Activated naive CD4-positive, alpha-beta T cell treated with Interleukin-2 at 50 U/mL for 16 hours (primary cell): ENCODE measurements at regions not wholly inside any gene's neighbourhood (a gene's known extent, or its start where the extent isn't known, plus 50 kb on each side); places are given as distances from the start of the nearest gene placed in this dataset.
"Not testable (repeated sequence)": the region's sequence is repeated elsewhere in the genome, so short reads cannot be mapped to it uniquely, and the experiment has no call there.

ENCODE experiments used
- DNase-seq: peaks from one replicate; pipeline ENCODE4 v3.0.0-alpha.2; 2020

DNA sequence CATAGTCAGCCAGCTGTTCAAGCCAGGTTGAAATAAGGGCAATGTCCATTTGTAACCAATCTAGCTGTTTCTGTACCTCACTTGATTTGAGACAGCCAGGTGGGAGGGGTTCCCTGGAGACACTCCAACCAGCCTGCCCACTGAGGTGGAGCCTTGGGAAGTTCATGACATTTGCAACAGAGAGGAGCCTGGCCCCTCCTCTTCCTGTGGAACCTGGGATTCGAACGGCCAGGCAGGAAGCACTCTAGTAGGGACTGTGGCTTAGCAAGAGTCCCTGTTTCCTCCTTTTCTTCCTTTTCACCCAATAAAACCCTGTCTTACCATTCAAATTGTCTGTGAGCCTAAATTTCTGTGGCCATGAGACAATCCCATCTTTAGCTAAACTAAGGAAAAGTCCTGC, 312.3 kb upstream of the NMUR2 start:
- no peak for DNase-seq

DNA sequence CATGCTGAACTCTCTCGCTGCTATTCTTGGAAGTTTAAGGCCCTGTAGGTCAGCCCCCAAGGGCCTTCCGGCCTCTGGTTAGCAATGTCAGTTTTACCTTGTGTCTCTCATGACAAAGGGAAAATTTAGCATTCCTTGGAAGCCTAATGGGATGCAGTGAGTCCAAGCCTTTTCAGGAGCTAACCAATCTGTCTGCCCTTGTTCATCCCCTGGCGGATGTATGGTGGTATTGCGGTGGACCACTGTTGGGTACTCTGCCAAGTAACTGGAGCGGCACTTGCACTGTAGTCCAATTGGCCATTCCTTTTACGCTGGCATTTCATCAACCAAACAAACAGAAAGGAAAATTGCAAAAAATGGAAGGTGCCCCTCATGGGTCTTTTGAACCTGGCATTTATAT, 318.4 kb upstream of the NMUR2 start:
- DNase-seq = no peak

DNA sequence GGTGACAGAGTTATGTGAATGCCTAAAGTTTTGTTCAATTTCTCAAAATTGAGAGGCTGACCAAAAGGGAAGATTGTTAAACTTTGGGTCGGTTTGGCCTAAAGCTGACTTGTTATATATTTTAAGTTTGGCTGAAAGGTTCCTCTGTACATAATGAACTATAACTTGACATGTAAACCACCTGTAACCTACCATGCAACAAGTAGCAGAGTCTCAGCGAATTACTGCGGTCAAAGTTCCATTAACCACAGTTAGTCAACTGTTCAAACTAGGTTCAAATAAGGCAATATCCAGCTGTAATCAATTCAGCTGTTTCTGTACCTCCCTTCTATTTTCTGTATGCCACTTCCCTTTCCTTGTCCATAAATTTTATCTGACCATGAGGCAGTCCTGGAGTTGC, 325.1 kb upstream of the NMUR2 start:
- DNase-seq = no peak

DNA sequence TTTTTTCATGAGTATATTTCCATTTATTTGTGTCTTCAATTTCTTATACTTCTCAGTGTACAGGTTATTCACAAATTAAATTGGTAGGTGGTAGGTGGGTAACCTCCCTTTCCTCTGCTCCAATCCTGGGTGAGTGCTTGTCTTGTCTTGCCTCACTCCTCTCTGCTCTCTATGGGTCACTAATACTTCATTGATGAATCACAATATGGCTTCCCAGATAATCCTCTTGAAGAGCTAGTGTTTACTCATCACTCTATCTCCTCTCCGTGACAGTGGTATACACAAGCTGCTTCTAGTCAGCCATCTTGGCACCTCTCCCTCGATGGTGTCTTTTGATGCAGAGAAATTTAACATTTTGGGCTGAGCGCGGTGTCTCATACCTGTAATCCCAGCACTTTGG, 331.8 kb upstream of the NMUR2 start:
- no peak for DNase-seq

DNA sequence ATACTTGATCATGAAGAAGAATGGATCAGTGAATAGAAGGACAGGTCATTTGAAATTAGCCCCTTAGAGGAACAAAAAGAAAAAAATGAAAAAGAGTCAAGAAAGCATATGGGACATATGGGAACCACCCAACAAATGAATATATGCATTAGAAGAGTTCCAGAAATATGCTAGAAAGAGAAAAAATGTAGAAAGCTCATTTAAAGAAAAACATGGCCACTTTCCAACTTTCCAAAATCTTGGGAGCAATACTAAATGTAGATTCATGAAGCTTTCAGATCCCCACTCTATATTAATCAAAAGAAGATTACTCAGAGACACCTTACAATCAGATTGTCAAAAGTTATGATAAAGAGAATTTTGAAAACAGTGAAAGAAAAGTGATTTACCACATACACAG, 334.8 kb upstream of the NMUR2 start:
- DNase-seq = no peak

DNA sequence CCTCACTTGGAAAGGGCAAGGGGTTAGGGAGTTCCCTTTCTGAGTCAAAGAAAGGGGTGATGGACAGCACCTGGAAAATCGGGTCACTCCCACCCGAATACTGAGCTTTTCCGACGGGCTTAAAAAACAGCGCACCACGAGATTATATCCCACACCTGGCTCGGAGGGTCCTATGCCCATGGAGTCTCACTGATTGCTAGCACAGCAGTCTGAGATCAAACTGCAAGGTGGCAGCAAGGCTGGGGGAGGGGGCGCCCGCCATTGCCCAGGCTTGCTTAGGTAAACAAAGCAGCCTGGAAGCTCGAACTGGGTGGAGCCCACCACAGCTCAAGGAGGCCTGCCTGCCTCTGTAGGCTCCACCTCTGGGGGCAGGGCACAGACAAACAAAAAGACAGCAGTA, 336.0 kb upstream of the NMUR2 start:
- DNase-seq = not testable (repeated sequence)

GRCh38 chr5:152787709-152788217, 382.7 kb upstream of the NMUR2 start:
- DNase-seq = not testable (repeated sequence)

DNA sequence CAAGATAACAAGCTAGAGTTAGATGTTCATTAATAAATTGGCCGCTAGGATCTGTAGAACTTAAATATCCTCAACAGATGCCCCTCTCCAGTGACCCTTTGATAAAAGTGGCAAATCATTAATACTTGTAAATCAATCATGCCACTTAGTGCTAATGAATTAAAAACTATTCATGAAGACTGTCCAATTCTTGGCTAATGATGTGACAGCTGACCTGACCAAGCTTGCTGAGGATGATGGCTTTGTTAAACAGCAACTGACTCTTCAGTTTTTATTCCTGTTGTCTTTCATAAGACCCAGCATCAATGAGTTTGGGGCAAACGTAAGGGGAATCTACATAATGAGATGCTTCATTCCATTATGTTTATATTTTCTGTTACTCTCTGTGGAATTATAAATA, 396.8 kb upstream of the NMUR2 start:
- no peak for DNase-seq

DNA sequence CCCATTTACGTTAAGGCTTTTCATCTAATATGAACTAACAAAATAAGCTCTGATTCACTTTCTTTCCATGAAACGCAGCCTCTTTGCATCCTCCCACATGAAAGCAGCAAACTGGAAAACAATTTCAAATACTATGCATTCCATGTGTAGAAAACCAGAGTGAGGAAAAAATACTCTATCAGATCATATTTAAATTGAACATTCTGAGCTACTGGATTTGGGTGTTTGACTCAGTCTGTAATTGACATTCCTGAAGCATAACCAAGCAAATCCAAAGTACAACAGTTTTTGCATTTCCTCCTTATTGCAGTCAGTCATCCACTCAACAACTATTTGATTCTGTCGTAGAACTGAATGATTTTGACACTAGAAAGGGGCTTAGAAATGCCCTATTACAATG, 399.1 kb upstream of the NMUR2 start:
- DNase-seq = no peak

DNA sequence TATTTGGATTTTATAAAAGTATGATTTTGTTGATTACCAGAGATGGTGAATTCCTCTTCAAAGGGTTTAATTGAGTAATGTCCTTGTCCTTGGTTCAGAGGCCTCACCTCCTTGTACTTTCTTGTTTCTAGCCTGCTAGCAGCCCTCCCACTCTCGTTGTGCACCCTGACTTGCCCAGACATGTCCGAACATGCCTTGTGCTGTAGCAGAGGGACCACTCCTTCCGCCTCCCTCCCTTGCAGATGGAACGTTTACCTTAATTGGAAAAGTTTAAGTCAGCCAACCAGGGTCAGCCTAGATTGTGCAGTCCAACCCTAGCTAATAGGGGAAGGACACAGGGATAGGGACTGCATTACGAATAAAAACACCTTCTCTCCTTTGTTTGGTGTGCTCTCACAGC, 406.9 kb upstream of the NMUR2 start:
- DNase-seq = no peak

- DNase-seq = no peak
Measured at GRCh38 chr5:152813526-152813925, 408.4 kb upstream of the NMUR2 start.

- DNase-seq = no peak
Measured at GRCh38 chr5:152819891-152820290, 414.8 kb upstream of the NMUR2 start.

- DNase-seq = no peak
Measured at GRCh38 chr5:152824316-152824715, 419.2 kb upstream of the NMUR2 start.

- no peak for DNase-seq
Measured at GRCh38 chr5:152838241-152838786, 433.2 kb upstream of the NMUR2 start.

DNA sequence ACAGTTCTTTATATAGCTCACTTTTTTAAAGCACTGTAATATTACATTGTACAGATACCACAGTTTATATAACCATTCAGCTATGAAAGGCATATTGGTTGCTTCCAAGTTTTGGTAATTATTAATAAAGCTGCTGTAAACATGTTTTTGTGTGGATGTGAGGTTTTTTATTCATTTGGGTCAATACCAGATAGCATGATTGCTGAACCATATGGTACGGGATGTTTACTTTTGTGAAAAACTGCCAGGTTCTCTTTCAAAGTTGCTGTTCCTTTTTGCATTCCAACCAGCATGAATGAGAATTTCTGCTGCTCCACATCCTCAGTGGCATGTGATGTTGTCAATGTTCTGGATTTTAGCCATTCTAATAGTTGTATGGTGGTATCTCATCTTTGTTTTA, 439.6 kb upstream of the NMUR2 start:
- no peak for DNase-seq

- no peak for DNase-seq
Measured at GRCh38 chr5:152853361-152853760, 448.3 kb upstream of the NMUR2 start.

DNA sequence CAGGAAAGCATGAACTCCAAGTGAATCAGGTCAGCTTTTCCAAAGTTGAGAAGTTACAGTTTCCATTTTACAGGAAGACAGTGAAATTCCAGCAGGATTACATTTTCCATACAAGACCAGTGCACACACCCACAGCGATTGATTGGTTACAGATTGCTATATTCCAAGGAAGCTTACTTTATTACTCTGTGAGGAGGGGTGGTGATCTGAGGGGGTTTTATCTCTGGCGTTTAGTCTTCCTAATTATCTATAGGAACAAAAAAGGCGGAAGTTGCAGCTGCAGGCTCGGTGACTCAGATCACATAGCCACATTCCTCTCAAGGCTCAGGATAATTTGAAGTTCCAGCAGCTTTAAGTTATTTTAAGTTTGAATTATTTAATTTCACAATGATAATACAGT, 450.4 kb upstream of the NMUR2 start:
- DNase-seq = no peak

DNA sequence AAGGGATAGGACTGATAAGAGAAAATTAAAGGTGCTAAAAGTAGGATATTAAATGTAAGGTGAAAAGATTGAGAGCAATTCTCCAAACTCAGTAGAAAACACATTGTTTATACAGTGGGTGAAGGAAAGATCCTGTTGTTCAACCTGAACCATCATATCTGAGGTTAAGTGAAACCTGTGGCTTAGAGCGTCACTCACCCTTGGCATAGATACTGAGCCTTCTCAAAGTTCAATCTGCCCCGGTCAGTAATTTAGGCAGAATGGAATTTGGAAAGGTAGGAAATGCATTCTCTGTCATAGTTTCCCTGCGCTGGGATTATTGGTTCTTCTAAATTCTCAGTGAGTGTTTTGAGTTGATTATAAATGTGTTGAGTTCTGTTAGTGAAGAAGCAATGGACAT, 456.2 kb upstream of the NMUR2 start:
- DNase-seq = no peak

- no peak for DNase-seq
Measured at GRCh38 chr5:152864447-152864846, 459.4 kb upstream of the NMUR2 start.

- no peak for DNase-seq
Measured at GRCh38 chr5:152864991-152865390, 459.9 kb upstream of the NMUR2 start.

- no peak for DNase-seq
Measured at GRCh38 chr5:152869971-152870370, 464.9 kb upstream of the NMUR2 start.

DNA sequence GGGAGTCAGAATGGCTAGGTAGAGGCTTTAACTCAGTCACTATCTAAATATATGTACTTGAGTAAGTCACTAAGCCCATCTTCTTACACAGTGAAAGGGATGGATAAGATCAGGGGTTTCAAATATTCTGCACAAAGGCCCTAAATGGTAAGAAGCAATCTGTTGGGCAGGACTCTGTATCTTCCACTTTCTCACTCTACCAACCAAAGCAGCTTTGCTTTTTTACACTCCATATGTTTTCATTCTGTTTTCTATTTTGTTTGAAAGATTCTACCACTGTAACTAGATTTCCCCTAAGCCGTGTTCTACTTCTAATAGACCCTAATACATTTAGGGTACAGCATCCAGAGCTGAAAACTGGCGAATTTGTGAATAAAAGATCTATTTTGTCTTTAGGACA, 477.5 kb upstream of the NMUR2 start:
- no peak for DNase-seq

DNA sequence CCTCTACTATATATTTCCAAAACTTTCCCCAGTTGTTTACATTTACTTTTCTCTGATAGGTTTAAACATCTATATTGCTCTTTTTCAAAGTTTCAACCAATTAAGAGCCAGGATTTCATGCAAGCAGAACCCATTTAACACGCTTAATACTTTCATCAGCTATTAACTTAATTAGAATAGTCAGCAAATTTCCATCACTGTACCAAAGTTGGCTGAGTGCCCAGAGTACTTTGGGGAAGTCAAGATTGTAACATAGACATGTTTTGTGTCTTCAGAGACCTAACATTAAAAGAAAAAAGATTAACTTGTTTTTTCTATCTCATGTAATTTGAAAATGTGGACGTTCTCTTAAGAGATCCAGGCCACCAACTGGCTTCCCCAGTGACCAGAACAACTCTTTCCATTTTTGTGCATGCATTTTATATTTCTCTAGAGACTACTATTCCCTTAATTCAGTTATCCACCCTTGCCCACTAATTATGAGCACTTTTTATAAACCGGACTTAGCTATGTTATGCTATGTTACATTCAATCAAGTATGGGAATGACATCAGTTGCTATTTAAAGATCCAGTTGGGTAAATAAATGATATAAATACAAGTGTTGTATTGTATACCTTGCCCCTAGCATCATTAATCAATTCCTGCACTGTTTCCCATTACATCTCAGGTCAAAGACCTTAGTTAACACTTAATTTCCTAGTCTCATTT, 478.1 kb upstream of the NMUR2 start:
- no peak for DNase-seq

- DNase-seq = no peak
Measured at GRCh38 chr5:152884006-152884405, 478.9 kb upstream of the NMUR2 start.

GRCh38 chr5:152900332-152900731, 495.3 kb upstream of the NMUR2 start:
- DNase-seq = no peak
